ENCODE measurements at regions not wholly inside any gene's neighbourhood (a gene's known extent, or its start where the extent isn't known, plus 50 kb on each side); places are given as distances from the start of the nearest gene placed in this dataset.

- in situ Hi-C loops (cut with MboI; ENCODE audit: low sequenced_read_pairs) (no loop called here), dilution Hi-C loops (cut with HindIII; ENCODE audit: low sequenced_read_pairs, unreplicated experiment) (no loop called here), intact Hi-C loops (cut with micrococcal nuclease) (no loop called here)
- H2BK5ac ChIP-seq (ENCODE audit: low read depth, low read length, poor library complexity, severe bottlenecking): no peak overlapping the region
- H3K27ac ChIP-seq (ENCODE audit: insufficient read depth, low read length): no peak overlapping the region
- DNase-seq (peak; percentile 37), ATAC-seq (ENCODE audit: low read depth) (no peak)
- H3K36me3 ChIP-seq (ENCODE audit: control insufficient read depth, insufficient read depth, low read length): no peaks in the 10 kb centered on the region
- H3K4ac ChIP-seq (ENCODE audit: low read depth, low read length): no peak overlapping the region
- WGBS, 2 experiments (ENCODE audit: extremely low coverage in 2 of 2, insufficient read length in 1 of 2): no CpG with 5 or more reads among the region's 1 CpG
- TF ChIP-seq, protein P1, sequence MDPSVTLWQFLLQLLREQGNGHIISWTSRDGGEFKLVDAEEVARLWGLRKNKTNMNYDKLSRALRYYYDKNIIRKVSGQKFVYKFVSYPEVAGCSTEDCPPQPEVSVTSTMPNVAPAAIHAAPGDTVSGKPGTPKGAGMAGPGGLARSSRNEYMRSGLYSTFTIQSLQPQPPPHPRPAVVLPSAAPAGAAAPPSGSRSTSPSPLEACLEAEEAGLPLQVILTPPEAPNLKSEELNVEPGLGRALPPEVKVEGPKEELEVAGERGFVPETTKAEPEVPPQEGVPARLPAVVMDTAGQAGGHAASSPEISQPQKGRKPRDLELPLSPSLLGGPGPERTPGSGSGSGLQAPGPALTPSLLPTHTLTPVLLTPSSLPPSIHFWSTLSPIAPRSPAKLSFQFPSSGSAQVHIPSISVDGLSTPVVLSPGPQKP (IDR thresholded peaks at IDR 0.05; ENCODE audit: borderline replicate concordance, low read depth, low read length): no peak
- no peak for TF ChIP-seq RAD21 (IDR thresholded peaks at IDR 0.05; ENCODE audit: low read length)
- TF ChIP-seq USF2 (IDR thresholded peaks at IDR 0.05; ENCODE audit: low read depth, low read length): no peak
- no peak for TF ChIP-seq MXI1 (IDR thresholded peaks at IDR 0.05; ENCODE audit: borderline replicate concordance, low read depth, low read length)
- no peak for TF ChIP-seq SMC3 (IDR thresholded peaks at IDR 0.05; ENCODE audit: low read depth, low read length)
- TF ChIP-seq CTCF (conservative IDR thresholded peaks at IDR 0.05; ENCODE audit: low read depth, low read length): no peak
- TF ChIP-seq MAFK (IDR thresholded peaks at IDR 0.05; ENCODE audit: low read depth, low read length): no peak
- TF ChIP-seq FOS (IDR thresholded peaks at IDR 0.05; ENCODE audit: low read depth, low read length): no peak
- TF ChIP-seq POLR2A (IDR thresholded peaks at IDR 0.05; ENCODE audit: low read depth, low read length): no peak
- TF ChIP-seq CEBPB (IDR thresholded peaks at IDR 0.05; ENCODE audit: low read depth, low read length): no peak
- no peak for TF ChIP-seq CHD1 (IDR thresholded peaks at IDR 0.05; ENCODE audit: low read depth, low read length)
- no peak for TF ChIP-seq MAZ (IDR thresholded peaks at IDR 0.05; ENCODE audit: borderline replicate concordance, low read depth, low read length)
- no peaks in the 10 kb centered on the region for H3K9me3 ChIP-seq (ENCODE audit: control insufficient read depth, insufficient read depth, low read length)
- no TSS peak for BruUV-seq (replicated peaks)
- no peak overlapping the region for H3K18ac ChIP-seq (ENCODE audit: low read depth, low read length)
- no peak overlapping the region for H2AK5ac ChIP-seq (ENCODE audit: low read depth, low read length)
- no peak overlapping the region for H2BK120ac ChIP-seq (ENCODE audit: low read depth, low read length)
- POLR2A ChIA-PET (ENCODE audit: unreplicated experiment): no interaction called here
- no peaks in the 10 kb centered on the region for H3K4me1 ChIP-seq (ENCODE audit: control insufficient read depth, insufficient read depth, low read length)
- no peak overlapping the region for H4K8ac ChIP-seq (ENCODE audit: low read depth in 2 of 2, low read length in 2 of 2)
- no peaks in the 10 kb centered on the region for H3K79me1 ChIP-seq (ENCODE audit: low read depth in 1 of 2, low read length in 2 of 2)
- H3K14ac ChIP-seq (replicated peaks; ENCODE audit: low read depth, low read length): no peak overlapping the region
- H2BK20ac ChIP-seq (ENCODE audit: low read depth, low read length): no peak overlapping the region
- no peak overlapping the region for H3K4me3 ChIP-seq (ENCODE audit: insufficient read depth, low read depth, low read length)
- CTCF ChIA-PET: no interaction called here
- peaks cover 10% of the 10 kb centered on the region for H3K27me3 ChIP-seq (ENCODE audit: control insufficient read depth, insufficient read depth, low read length)
- no peak overlapping the region for H4K91ac ChIP-seq (ENCODE audit: insufficient read depth, low read depth, low read length)
- H3K9ac ChIP-seq (ENCODE audit: low read depth, low read length): no peak overlapping the region
- no peak overlapping the region for H3K56ac ChIP-seq (ENCODE audit: extremely low read depth, insufficient read depth, low read length)
- no peak overlapping the region for H3K4me2 ChIP-seq (ENCODE audit: low read depth, low read length)
- no peaks in the 10 kb centered on the region for H4K20me1 ChIP-seq (ENCODE audit: insufficient read depth, low read length)
- no peaks in the 10 kb centered on the region for H3K9me1 ChIP-seq (ENCODE audit: insufficient read depth, low read length)
- H2AFZ ChIP-seq (replicated peaks; ENCODE audit: low read length, poor library complexity): no peak overlapping the region
- H4K5ac ChIP-seq (ENCODE audit: low read depth, low read length): no peak overlapping the region
- no peak overlapping the region for H3K23ac ChIP-seq (ENCODE audit: low read depth, low read length)
- H2AK9ac ChIP-seq (replicated peaks; ENCODE audit: low read depth, low read length, poor library complexity): no peak overlapping the region
- H2BK15ac ChIP-seq (ENCODE audit: low read depth, low read length): no peak overlapping the region
These were observed 199.5 kb downstream of the MID1IP1 start for GRCh38 chrX:39000802-39001201.

All from IMR-90 (cell line).